Calu3 (cell line): ENCODE measurements at regions not wholly inside any gene's neighbourhood (a gene's known extent, or its start where the extent isn't known, plus 50 kb on each side); places are given as distances from the start of the nearest gene placed in this dataset.

Experiments used
- BruUV-seq: library from RNA; stranded (reverse); fragments of 400-500 nt; replicated peaks from 2 replicates; lab custom pipeline; 2021; lab: Mats Ljungman, UMichigan
- CTCF ChIA-PET: fragments of 300-600 bp; sonication (Branson Sonifier 250); formaldehyde crosslinking; loops from one replicate; lab custom pipeline; 2022; ENCODE audit warnings: antibody characterized with exemption; lab: Charles Lee
- DNase-seq: peaks from one replicate; pipeline ENCODE4 v3.0.0; 2022
- H3K27ac Mint-ChIP-seq: one replicate; pipeline ENCODE4 v1.8.0; 2022; ENCODE audit warnings: mixed read lengths; ENCODE audit not compliant: unreplicated experiment
- H3K27me3 Mint-ChIP-seq: one replicate; pipeline ENCODE4 v1.8.0; 2022; ENCODE audit warnings: mixed read lengths; ENCODE audit not compliant: unreplicated experiment
- H3K36me3 Mint-ChIP-seq: one replicate; pipeline ENCODE4 v1.8.0; 2022; ENCODE audit warnings: mild to moderate bottlenecking, moderate library complexity, mixed read lengths; ENCODE audit not compliant: insufficient read depth, unreplicated experiment
- H3K4me1 Mint-ChIP-seq: one replicate; pipeline ENCODE4 v1.8.0; 2022; ENCODE audit warnings: mild to moderate bottlenecking, low read depth, mixed read lengths; ENCODE audit not compliant: unreplicated experiment
- H3K4me3 Mint-ChIP-seq: one replicate; pipeline ENCODE4 v1.8.0; 2022; ENCODE audit warnings: mild to moderate bottlenecking, low read depth, moderate library complexity, mixed read lengths; ENCODE audit not compliant: unreplicated experiment
- H3K9me3 Mint-ChIP-seq: one replicate; pipeline ENCODE4 v1.8.0; 2022; ENCODE audit warnings: low read depth, mixed read lengths; ENCODE audit not compliant: unreplicated experiment
- intact Hi-C: fragments of 100-400 bp; cut with micrococcal nuclease; formaldehyde crosslinking; loops from one replicate; pipeline ENCODE4 v1.10.0; 2022; ENCODE audit not compliant: unreplicated experiment
- TF ChIP-seq, protein P1 (sequence below): fragments of 200-600 bp; IDR thresholded peaks from one replicate; pipeline ENCODE4 v1.8.0; 2022; ENCODE audit warnings: antibody characterized with exemption; ENCODE audit not compliant: unreplicated experiment

DNA sequence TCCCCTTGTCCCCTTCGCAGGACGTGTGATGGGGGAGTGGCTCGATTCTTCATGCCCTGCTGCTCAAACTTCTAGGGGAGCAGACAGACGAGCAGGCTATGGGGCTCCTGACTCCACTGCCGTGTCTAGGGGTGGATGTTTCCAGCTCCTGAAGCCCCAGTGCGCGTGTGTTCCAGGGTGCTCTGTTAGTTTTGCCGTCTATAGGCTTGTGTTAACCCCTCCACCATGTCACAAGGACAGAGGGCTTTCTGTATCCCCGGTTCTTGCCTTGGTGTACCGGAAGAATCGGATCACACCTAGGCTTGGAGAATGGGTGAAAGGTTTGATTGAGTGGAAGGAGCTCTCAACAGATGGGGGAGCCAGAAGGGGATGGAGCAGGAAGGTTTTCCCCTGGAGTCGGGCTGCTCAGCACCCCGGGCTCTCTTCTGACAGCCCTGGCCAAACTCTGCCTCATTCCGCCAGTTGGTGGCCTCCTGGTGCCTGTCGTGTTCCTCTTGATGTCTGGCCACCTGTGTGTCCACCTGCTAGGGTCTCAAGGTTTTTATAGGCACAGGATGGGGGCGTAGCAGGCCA lies 810.7 kb downstream of the BRD1 start:
- Mint-ChIP-seq H3K27ac (no peak overlapping the region), H3K9me3 (peaks cover 6% of the 10 kb centered on the region), H3K4me3 (no peak overlapping the region), H3K36me3 (no peaks in the 10 kb centered on the region), H3K27me3 (no peaks in the 10 kb centered on the region), H3K4me1 (no peaks in the 10 kb centered on the region)
- CTCF ChIA-PET = no interaction called here
- TF ChIP-seq, protein P1, sequence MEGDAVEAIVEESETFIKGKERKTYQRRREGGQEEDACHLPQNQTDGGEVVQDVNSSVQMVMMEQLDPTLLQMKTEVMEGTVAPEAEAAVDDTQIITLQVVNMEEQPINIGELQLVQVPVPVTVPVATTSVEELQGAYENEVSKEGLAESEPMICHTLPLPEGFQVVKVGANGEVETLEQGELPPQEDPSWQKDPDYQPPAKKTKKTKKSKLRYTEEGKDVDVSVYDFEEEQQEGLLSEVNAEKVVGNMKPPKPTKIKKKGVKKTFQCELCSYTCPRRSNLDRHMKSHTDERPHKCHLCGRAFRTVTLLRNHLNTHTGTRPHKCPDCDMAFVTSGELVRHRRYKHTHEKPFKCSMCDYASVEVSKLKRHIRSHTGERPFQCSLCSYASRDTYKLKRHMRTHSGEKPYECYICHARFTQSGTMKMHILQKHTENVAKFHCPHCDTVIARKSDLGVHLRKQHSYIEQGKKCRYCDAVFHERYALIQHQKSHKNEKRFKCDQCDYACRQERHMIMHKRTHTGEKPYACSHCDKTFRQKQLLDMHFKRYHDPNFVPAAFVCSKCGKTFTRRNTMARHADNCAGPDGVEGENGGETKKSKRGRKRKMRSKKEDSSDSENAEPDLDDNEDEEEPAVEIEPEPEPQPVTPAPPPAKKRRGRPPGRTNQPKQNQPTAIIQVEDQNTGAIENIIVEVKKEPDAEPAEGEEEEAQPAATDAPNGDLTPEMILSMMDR = no peak
- DNase-seq = no peak
- intact Hi-C loops = no loop called here
- no TSS peak for BruUV-seq

DNA sequence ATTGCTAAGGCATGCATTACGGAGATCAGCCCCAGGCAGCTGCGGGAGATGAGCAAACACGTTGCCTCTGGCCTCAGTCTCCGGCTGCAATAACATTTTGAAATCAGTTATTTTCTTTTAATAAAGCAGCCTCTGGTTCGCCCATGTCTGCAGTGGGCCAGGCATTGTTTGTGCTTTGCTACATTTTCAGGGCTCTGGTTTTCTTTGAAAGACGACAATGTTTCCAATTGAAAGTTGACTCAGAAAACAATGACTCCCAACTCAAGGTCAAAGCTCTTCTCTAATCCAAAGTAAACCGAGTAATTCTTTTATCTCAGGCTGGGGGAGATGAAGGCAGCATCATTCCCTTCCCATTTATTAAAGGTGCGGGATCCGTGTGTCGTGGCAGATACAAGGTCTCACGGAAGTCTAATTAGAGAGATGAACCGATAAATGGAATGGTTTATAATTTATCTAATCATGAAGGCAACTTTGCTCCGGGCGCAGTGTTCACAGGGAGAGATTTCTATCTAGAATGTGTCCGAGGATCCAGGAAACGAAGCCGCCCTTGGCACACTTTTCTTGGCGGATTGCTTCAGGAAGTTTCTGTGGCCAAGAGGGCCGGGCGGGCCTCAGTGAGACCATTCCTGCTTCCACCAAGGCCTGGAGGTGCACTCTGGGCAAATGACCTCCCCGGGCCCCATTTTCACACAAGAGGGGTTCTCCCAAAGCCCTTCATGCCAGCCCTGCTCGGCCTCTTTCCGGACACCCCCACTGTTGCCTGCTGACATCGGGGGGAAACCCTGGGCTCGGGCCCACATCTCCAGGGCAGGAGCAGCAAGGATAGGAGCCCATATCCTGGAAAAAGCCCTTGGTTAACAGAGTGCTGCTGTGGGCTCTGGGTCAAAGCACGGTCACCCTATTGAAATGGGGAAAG lies 811.4 kb downstream of the BRD1 start:
- intact Hi-C loops = no loop called here
- CTCF ChIA-PET = no interaction called here

DNA sequence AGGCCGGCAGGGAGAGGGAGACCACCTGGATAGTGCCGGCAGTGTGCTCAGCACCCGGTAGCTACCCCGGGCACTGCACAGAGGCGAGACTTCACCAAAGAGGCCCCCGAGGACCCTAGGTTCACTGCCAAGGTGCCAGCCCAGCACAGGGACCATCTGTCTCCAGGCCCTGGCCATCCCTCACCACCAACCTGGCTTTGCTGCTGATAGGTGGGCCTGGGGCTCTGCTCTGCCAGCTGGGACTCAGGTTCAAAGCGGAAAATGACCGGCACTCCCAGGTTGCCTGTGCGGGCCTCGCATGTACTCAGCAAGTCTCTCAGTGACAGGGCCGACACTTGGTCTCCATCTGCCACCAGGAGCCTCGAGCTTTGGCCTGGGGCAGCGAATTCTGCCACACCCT lies 812.2 kb downstream of the BRD1 start:
- no peak overlapping the region for H3K4me3 Mint-ChIP-seq
- no peak overlapping the region for H3K27ac Mint-ChIP-seq
- H3K4me1 Mint-ChIP-seq = no peaks in the 10 kb centered on the region
- H3K9me3 Mint-ChIP-seq = peaks cover 8% of the 10 kb centered on the region
- H3K36me3 Mint-ChIP-seq = no peaks in the 10 kb centered on the region
- no peaks in the 10 kb centered on the region for H3K27me3 Mint-ChIP-seq
- no peak for DNase-seq
- no TSS peak for BruUV-seq
- CTCF ChIA-PET = no interaction called here
- TF ChIP-seq, protein P1 = no peak
- intact Hi-C loops = no loop called here

More for the DNA sequence above, 811.4 kb downstream of the BRD1 start:
- H3K27ac Mint-ChIP-seq = no peak overlapping the region
- no peaks in the 10 kb centered on the region for H3K36me3 Mint-ChIP-seq
- TF ChIP-seq, protein P1 = no peak
- BruUV-seq = no TSS peak
- H3K4me1 Mint-ChIP-seq = no peaks in the 10 kb centered on the region
- H3K27me3 Mint-ChIP-seq = no peaks in the 10 kb centered on the region
- H3K9me3 Mint-ChIP-seq = peaks cover 8% of the 10 kb centered on the region
- DNase-seq = no peak
- H3K4me3 Mint-ChIP-seq = no peak overlapping the region

DNA sequence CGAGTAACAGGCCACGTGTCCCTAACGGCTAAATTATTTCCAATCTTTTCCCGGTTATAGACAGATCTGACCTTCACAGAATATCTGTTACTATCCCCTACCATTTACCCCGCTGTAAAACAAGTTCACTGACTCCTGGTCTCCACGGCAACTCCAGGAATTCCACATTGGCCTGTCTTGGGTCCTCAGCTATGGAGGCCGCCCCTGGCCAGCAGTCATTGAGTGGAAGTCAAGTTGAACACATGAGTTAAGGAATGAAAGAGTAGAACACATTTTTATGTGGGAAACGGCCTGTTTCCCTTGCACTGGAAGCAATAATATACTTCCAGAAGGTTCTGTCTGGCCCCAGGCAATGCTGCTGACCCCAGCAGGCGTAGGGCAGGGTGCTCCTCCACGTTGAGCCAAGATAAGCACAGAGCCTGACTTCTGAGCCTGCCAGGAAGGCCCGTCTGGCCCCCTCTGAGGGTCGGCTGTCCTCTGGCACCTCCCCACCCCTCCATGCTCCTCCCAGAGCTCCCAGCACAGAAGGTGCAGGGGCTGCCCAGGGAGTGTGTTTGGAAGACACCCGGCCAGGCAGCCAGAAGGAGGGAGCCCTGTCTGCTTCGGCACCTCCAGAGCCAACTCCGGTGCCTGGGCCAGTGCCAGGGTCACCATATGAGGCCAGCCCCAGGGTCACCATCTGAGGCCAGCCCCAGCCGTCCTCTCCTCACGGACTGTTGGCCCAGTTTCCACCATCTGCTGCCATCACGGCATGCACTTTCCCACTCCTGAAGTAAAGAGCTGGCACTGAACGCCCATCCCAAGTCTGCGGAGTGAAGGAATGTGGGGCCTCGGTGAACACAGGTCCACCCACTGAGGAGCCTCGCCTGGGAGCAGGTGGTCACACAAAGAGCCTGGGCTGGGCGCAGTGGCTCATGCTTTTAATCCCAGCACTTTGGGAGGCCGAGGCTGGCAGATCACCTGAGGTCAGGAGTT lies 813.2 kb downstream of the BRD1 start:
- intact Hi-C loops = no loop called here
- Mint-ChIP-seq H3K36me3 (no peaks in the 10 kb centered on the region), H3K27me3 (no peaks in the 10 kb centered on the region), H3K4me3 (no peak overlapping the region), H3K9me3 (peaks cover 8% of the 10 kb centered on the region), H3K27ac (no peak overlapping the region), H3K4me1 (no peaks in the 10 kb centered on the region)
- TF ChIP-seq, protein P1 = no peak
- CTCF ChIA-PET = no interaction called here
- no peak for DNase-seq
- no TSS peak for BruUV-seq
